ENCODE measurements at regions not wholly inside any gene's neighbourhood (a gene's known extent, or its start where the extent isn't known, plus 50 kb on each side); places are given as distances from the start of the nearest gene placed in this dataset.

DNA sequence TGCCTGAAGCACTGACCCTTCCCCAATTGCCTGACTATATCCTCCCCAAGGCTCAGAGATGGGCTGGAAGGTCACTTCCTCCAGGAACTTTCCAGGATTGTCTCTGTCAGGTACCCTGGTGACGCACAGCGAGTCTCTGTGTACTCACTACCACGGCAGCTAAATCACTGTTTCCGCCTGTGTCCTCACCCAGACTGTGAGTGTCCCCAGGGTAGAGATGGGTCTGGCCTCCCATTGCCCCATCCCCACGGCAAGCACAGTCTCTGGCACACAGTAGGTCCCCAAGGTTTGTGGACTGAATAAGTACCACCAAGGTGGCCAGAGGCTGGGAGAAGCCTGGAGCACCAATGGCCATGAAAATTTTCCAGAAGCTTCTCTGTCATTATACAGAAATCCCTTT is 93.8 kb upstream of the RUNX3 start:
- FAIRE-seq = no peak
- no peak for ATAC-seq
- no peaks in the 10 kb centered on the region for H3K27me3 ChIP-seq
- H3K4me3 ChIP-seq = no peak overlapping the region
- WGBS, 2 donors = 82% methylated on average over 5 of the region's 5 CpGs
- intact Hi-C loops (cut with DNase I) = no loop called here
- H3K9me3 ChIP-seq = no peaks in the 10 kb centered on the region
- no peaks in the 10 kb centered on the region for H3K36me3 ChIP-seq
- no peak overlapping the region for H3K27ac ChIP-seq
- DNase-seq = peak in 1 of 6 donors; percentile 4
- no peaks in the 10 kb centered on the region for H3K4me1 ChIP-seq
- TF ChIP-seq CTCF (IDR thresholded peaks at IDR 0.05) = no peak

GRCh38 chr1:25023190-25023578 is 93.1 kb upstream of the RUNX3 start:
- WGBS, 2 donors = 70 to 80% methylated on average over 6 of the region's 6 CpGs

DNA sequence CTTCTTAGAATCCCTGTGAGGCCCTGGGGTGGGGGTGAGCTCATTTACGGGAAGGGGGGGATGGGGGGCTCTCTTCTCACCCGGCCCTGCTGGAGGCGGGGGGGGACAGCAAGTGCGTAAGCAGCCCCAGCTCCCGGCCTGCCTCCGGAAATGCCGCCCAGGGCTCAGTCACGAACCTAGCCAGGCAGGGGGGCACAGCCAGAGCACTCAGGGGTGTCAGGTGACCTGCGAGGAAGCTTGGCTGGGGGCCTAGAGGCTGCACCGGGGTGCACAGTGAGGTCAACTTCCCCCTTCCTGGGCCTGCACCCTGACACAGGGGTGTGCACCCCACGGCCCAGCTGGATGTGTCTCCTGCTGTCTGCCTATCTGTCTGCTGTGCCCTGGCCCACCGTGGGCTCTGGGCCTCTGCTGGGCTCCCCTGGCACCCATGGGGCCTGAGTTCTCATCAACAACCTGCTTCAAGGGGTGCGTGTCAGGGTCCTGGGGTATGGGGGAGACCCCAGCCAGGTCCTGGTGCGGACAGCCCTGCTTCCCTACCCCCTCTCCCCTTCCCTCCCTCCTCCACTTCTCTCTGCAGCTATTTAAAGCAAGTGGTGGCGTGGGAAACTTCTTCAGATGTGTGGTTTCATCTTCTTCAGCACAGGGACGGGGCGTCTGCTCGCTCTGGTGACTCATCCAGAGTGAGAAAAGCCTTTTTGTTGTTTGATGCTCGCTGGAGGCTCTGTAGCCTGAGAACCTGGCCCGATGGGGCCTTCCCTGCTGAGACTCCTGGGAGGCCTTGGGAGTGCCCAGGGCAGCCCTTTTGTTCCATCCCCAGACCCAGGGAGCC is 92.5 kb upstream of the RUNX3 start:
- FAIRE-seq (no peak), DNase-seq (peak in 2 of 6 donors; percentile 15 to 69), ATAC-seq (peak in 3 of 4 donors; percentile 65 to 79 (median 76))
- Histone ChIP-seq H3K4me3 (no peak overlapping the region), H3K9me3 (no peaks in the 10 kb centered on the region), H3K4me1 (no peaks in the 10 kb centered on the region), H3K27ac (peak overlapping the region in 1 of 4 donors; percentile 36), H3K27me3 (no peaks in the 10 kb centered on the region), H3K36me3 (no peaks in the 10 kb centered on the region)
- intact Hi-C loops (cut with DNase I) = no loop called here
- 53 to 57% methylated on average over 17 to 20 of the region's 20 CpGs for WGBS, 2 donors
- no peak for TF ChIP-seq CTCF (IDR thresholded peaks at IDR 0.05)

More at GRCh38 chr1:25023190-25023578, 93.1 kb upstream of the RUNX3 start:
- FAIRE-seq = no peak
- Histone ChIP-seq H3K4me1 (no peaks in the 10 kb centered on the region), H3K27me3 (no peaks in the 10 kb centered on the region), H3K9me3 (no peaks in the 10 kb centered on the region), H3K36me3 (no peaks in the 10 kb centered on the region), H3K4me3 (no peak overlapping the region), H3K27ac (no peak overlapping the region)
- DNase-seq = no peak
- intact Hi-C loops (cut with DNase I) = no loop called here
- TF ChIP-seq CTCF (IDR thresholded peaks at IDR 0.05) = no peak
- ATAC-seq = no peak

- Histone ChIP-seq H3K27ac (peak overlapping the region in 1 of 4 donors; percentile 17), H3K9me3 (no peaks in the 10 kb centered on the region), H3K27me3 (no peaks in the 10 kb centered on the region), H3K36me3 (no peaks in the 10 kb centered on the region), H3K4me3 (no peak overlapping the region), H3K4me1 (no peaks in the 10 kb centered on the region)
- no peak for TF ChIP-seq CTCF (IDR thresholded peaks at IDR 0.05)
- ATAC-seq = no peak
- no peak for FAIRE-seq
- 69 to 71% methylated on average over 9 of the region's 9 CpGs for WGBS, 2 donors
- intact Hi-C loops (cut with DNase I) = no loop called here
- DNase-seq = peak in 1 of 6 donors; percentile 1
Observed at GRCh38 chr1:25021591-25022215, 91.6 kb upstream of the RUNX3 start.

Data from pancreas (tissue), 10 donors.